ENCODE measurements at regions not wholly inside any gene's neighbourhood (a gene's known extent, or its start where the extent isn't known, plus 50 kb on each side); places are given as distances from the start of the nearest gene placed in this dataset.

- TF ChIP-seq POLR2A (IDR thresholded peaks at IDR 0.05) = no peak
- TF ChIP-seq, protein P1, sequence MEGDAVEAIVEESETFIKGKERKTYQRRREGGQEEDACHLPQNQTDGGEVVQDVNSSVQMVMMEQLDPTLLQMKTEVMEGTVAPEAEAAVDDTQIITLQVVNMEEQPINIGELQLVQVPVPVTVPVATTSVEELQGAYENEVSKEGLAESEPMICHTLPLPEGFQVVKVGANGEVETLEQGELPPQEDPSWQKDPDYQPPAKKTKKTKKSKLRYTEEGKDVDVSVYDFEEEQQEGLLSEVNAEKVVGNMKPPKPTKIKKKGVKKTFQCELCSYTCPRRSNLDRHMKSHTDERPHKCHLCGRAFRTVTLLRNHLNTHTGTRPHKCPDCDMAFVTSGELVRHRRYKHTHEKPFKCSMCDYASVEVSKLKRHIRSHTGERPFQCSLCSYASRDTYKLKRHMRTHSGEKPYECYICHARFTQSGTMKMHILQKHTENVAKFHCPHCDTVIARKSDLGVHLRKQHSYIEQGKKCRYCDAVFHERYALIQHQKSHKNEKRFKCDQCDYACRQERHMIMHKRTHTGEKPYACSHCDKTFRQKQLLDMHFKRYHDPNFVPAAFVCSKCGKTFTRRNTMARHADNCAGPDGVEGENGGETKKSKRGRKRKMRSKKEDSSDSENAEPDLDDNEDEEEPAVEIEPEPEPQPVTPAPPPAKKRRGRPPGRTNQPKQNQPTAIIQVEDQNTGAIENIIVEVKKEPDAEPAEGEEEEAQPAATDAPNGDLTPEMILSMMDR (IDR thresholded peaks at IDR 0.05) = no peak
Observed at GRCh38 chr15:92772626-92773244, 117.2 kb upstream of the FAM174B start.
